Stimulated activated CD4-positive, alpha-beta T cell treated with anti-CD3 and anti-CD28 coated beads, TNF-alpha, amount 100 ng/mL, for 24 hours (primary cell): ENCODE measurements at regions not wholly inside any gene's neighbourhood (a gene's known extent, or its start where the extent isn't known, plus 50 kb on each side); places are given as distances from the start of the nearest gene placed in this dataset.
A peak's percentile ranks its signal among the peaks of the same experiment; 100 is the strongest.

Experiments
- DNase-seq, 3 experiments: peaks; one replicate each; pipeline ENCODE4 v3.0.0-alpha.2; 2020; ENCODE audit warnings: low read depth in 3 of 3

- DNase-seq: no peak
These were observed 198.5 kb upstream of the NEBL start for GRCh38 chr10:21095494-21096055.

GRCh38 chr10:21095073-21095472 lies 198.0 kb upstream of the NEBL start:
- DNase-seq: no peak

- DNase-seq: no peak
These were observed 195.8 kb upstream of the NEBL start for GRCh38 chr10:21092683-21093524.

- DNase-seq: no peak
These were observed 193.5 kb upstream of the NEBL start for GRCh38 chr10:21090609-21091082.

- DNase-seq: no peak
These were observed 190.4 kb upstream of the NEBL start for GRCh38 chr10:21087476-21087875.

GRCh38 chr10:21084700-21085099 lies 187.6 kb upstream of the NEBL start:
- DNase-seq: no peak

- no peak for DNase-seq
These were observed 186.8 kb upstream of the NEBL start for GRCh38 chr10:21083861-21084260.

GRCh38 chr10:21082206-21082605 lies 185.1 kb upstream of the NEBL start:
- DNase-seq: no peak

GRCh38 chr10:21080261-21080660 lies 183.2 kb upstream of the NEBL start:
- no peak for DNase-seq

- DNase-seq: no peak
These were observed 182.2 kb upstream of the NEBL start for GRCh38 chr10:21079330-21079658.

- DNase-seq: peak in 1 of 3 experiments; percentile 30
These were observed 181.6 kb upstream of the NEBL start for GRCh38 chr10:21078410-21079329.

- no peak for DNase-seq
These were observed 180.6 kb upstream of the NEBL start for GRCh38 chr10:21077681-21078080.

- DNase-seq: no peak
These were observed 179.3 kb upstream of the NEBL start for GRCh38 chr10:21076381-21076780.

- DNase-seq: no peak
These were observed 178.8 kb upstream of the NEBL start for GRCh38 chr10:21075880-21076279.

- DNase-seq: no peak
These were observed 174.0 kb upstream of the NEBL start for GRCh38 chr10:21071001-21071673.

GRCh38 chr10:21069929-21070700 lies 173.0 kb upstream of the NEBL start:
- no peak for DNase-seq

GRCh38 chr10:21069278-21069677 lies 172.2 kb upstream of the NEBL start:
- DNase-seq: no peak

- DNase-seq: no peak
These were observed 171.0 kb upstream of the NEBL start for GRCh38 chr10:21068026-21068656.

GRCh38 chr10:21065621-21066248 lies 168.6 kb upstream of the NEBL start:
- no peak for DNase-seq

GRCh38 chr10:21061982-21062381 lies 164.9 kb upstream of the NEBL start:
- no peak for DNase-seq
